ENCODE measurements at regions not wholly inside any gene's neighbourhood (a gene's known extent, or its start where the extent isn't known, plus 50 kb on each side); places are given as distances from the start of the nearest gene placed in this dataset.

DNA sequence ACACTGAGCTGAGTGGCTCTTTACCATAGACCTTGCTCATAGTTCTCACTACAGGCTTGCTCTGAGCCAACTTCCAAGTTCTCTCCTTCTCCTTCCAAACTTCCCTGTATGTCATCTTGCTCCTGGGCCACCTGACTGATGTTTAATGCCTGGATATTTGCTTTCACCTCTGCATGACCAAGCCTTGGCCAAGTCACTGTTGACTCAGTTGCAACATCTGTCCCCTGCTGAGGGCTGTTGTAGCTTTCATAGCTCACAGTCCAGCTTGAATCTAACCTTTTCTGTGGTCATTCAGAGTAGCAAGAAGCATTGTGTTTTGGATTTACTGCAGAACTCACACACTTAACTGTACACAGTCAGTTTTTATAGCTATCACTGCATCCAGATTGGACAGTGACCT, 171.8 kb upstream of the ROPN1 start:
- H2AFZ ChIP-seq (ENCODE audit: low read length), result no peak overlapping the region
- H3K4me1 ChIP-seq (ENCODE audit: low read length), result no peaks in the 10 kb centered on the region
- no peaks in the 10 kb centered on the region for H3K9me3 ChIP-seq (replicated peaks; ENCODE audit: insufficient read depth, low read length)
- H3K27ac ChIP-seq (ENCODE audit: low read length), result no peak overlapping the region
- no peak overlapping the region for H3K9ac ChIP-seq (ENCODE audit: low read length)
- DNase-seq, result no peak
- H3K79me2 ChIP-seq (ENCODE audit: low read length), result no peaks in the 10 kb centered on the region
- H3K4me3 ChIP-seq (ENCODE audit: low read length), result no peak overlapping the region
- H3F3A ChIP-seq (ENCODE audit: insufficient read depth, low read length), result no peaks in the 10 kb centered on the region
- H3K9me2 ChIP-seq (replicated peaks; ENCODE audit: insufficient read depth, low read length), result no peaks in the 10 kb centered on the region
- H3K36me3 ChIP-seq (replicated peaks; ENCODE audit: insufficient read depth, low read length), result no peaks in the 10 kb centered on the region
- H3K4me2 ChIP-seq (ENCODE audit: low read depth, low read length), result no peak overlapping the region
- no peak for TF ChIP-seq EZH2phosphoT487 (IDR thresholded peaks at IDR 0.05; ENCODE audit: low read length)
- TF ChIP-seq, protein P1, sequence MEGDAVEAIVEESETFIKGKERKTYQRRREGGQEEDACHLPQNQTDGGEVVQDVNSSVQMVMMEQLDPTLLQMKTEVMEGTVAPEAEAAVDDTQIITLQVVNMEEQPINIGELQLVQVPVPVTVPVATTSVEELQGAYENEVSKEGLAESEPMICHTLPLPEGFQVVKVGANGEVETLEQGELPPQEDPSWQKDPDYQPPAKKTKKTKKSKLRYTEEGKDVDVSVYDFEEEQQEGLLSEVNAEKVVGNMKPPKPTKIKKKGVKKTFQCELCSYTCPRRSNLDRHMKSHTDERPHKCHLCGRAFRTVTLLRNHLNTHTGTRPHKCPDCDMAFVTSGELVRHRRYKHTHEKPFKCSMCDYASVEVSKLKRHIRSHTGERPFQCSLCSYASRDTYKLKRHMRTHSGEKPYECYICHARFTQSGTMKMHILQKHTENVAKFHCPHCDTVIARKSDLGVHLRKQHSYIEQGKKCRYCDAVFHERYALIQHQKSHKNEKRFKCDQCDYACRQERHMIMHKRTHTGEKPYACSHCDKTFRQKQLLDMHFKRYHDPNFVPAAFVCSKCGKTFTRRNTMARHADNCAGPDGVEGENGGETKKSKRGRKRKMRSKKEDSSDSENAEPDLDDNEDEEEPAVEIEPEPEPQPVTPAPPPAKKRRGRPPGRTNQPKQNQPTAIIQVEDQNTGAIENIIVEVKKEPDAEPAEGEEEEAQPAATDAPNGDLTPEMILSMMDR (IDR thresholded peaks at IDR 0.05; ENCODE audit: low read length), result no peak
- no peak for TF ChIP-seq EZH2 (optimal IDR thresholded peaks at IDR 0.05; ENCODE audit: low read depth, low read length)
- H4K20me1 ChIP-seq (ENCODE audit: insufficient read depth, low read length), result no peaks in the 10 kb centered on the region
- no peaks in the 10 kb centered on the region for H3K27me3 ChIP-seq (replicated peaks; ENCODE audit: insufficient read depth, low read length)

DNA sequence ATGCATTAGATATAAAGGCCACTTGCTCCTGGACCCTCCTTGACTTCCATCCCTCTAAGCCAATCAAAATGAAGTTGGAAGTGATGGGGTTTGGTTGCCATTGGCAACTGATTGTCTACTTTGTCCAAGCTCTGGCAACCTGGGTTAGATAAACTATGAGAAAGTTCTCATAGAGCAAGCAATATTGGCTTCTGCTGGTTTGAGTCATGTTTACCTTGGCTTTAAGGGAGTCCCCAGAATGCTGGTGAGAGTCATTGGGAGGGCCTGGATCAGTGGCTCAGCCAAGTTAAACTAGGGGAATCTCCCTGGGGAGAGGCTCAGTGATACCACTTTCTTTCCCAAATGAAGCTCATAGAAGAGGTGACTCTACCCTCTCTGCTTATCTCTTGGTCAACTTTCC, 176.3 kb upstream of the ROPN1 start:
- Histone ChIP-seq H3K4me3 (ENCODE audit: low read length) (no peak overlapping the region), H4K20me1 (ENCODE audit: insufficient read depth, low read length) (no peaks in the 10 kb centered on the region), H2AFZ (ENCODE audit: low read length) (no peak overlapping the region), H3K36me3 (replicated peaks; ENCODE audit: insufficient read depth, low read length) (no peaks in the 10 kb centered on the region), H3K9me3 (replicated peaks; ENCODE audit: insufficient read depth, low read length) (no peaks in the 10 kb centered on the region), H3K27ac (ENCODE audit: low read length) (no peak overlapping the region), H3K9me2 (replicated peaks; ENCODE audit: insufficient read depth, low read length) (no peaks in the 10 kb centered on the region), H3F3A (ENCODE audit: insufficient read depth, low read length) (no peaks in the 10 kb centered on the region), H3K9ac (ENCODE audit: low read length) (no peak overlapping the region), H3K4me1 (ENCODE audit: low read length) (no peaks in the 10 kb centered on the region), H3K27me3 (replicated peaks; ENCODE audit: insufficient read depth, low read length) (no peaks in the 10 kb centered on the region), H3K79me2 (ENCODE audit: low read length) (no peaks in the 10 kb centered on the region), H3K4me2 (ENCODE audit: low read depth, low read length) (no peak overlapping the region)
- no peak for DNase-seq
- TF ChIP-seq EZH2phosphoT487 (IDR thresholded peaks at IDR 0.05; ENCODE audit: low read length) (no peak), EZH2 (optimal IDR thresholded peaks at IDR 0.05; ENCODE audit: low read depth, low read length) (no peak)
- TF ChIP-seq, protein P1 (IDR thresholded peaks at IDR 0.05; ENCODE audit: low read length), result no peak

DNA sequence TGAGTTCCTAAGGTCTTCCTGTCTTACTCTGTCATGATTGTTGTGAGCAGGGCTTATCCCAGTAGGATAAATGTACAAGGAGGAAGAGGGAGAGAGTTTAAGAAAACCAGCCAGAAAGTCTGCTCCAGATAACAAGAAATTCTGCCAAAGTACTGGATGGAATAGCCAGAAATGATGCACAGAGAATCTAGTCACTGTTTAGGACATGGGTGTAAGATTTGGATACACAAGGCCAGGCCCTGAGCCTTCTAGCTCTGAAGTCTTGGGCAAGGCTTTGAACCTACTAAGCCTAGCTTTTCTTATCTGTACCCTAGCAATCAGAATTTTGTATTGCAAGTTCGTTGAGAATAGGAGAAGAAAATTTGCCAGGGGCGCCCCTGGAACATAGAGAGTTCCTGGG, 180.4 kb upstream of the ROPN1 start:
- TF ChIP-seq EZH2 (optimal IDR thresholded peaks at IDR 0.05; ENCODE audit: low read depth, low read length) (no peak), EZH2phosphoT487 (IDR thresholded peaks at IDR 0.05; ENCODE audit: low read length) (no peak)
- TF ChIP-seq, protein P1 (IDR thresholded peaks at IDR 0.05; ENCODE audit: low read length), result no peak
- Histone ChIP-seq H3K36me3 (replicated peaks; ENCODE audit: insufficient read depth, low read length) (no peaks in the 10 kb centered on the region), H3K9me2 (replicated peaks; ENCODE audit: insufficient read depth, low read length) (no peaks in the 10 kb centered on the region), H3K4me3 (ENCODE audit: low read length) (no peak overlapping the region), H3K9ac (ENCODE audit: low read length) (no peak overlapping the region), H2AFZ (ENCODE audit: low read length) (no peak overlapping the region), H3K9me3 (replicated peaks; ENCODE audit: insufficient read depth, low read length) (no peaks in the 10 kb centered on the region), H4K20me1 (ENCODE audit: insufficient read depth, low read length) (no peaks in the 10 kb centered on the region), H3K79me2 (ENCODE audit: low read length) (no peaks in the 10 kb centered on the region), H3K4me2 (ENCODE audit: low read depth, low read length) (no peak overlapping the region), H3K4me1 (ENCODE audit: low read length) (no peaks in the 10 kb centered on the region), H3K27ac (ENCODE audit: low read length) (no peak overlapping the region), H3F3A (ENCODE audit: insufficient read depth, low read length) (no peaks in the 10 kb centered on the region), H3K27me3 (replicated peaks; ENCODE audit: insufficient read depth, low read length) (no peaks in the 10 kb centered on the region)
- no peak for DNase-seq
